NT2/D1 (cell line): ENCODE measurements at regions not wholly inside any gene's neighbourhood (a gene's known extent, or its start where the extent isn't known, plus 50 kb on each side); places are given as distances from the start of the nearest gene placed in this dataset.

Source experiments
- DNase-seq: peaks from one replicate; pipeline ENCODE4 v3.0.0-alpha.2; 2011; ENCODE audit warnings: low read depth, low spot score
- H3K27me3 ChIP-seq: 2 replicates; pipeline ENCODE4 v1.6.0; 2011; ENCODE audit warnings: mild to moderate bottlenecking; ENCODE audit not compliant: insufficient read length, insufficient read depth
- H3K36me3 ChIP-seq: 2 replicates; pipeline ENCODE4 v1.6.1; 2011; ENCODE audit warnings: mild to moderate bottlenecking, low read length, mixed read lengths; ENCODE audit not compliant: insufficient read depth, insufficient read length
- H3K4me1 ChIP-seq: 2 replicates; pipeline ENCODE4 v1.5.1; 2011; ENCODE audit not compliant: insufficient read depth, insufficient read length
- H3K4me3 ChIP-seq: 2 replicates; pipeline ENCODE4 v1.5.1; 2011; ENCODE audit warnings: low read depth; ENCODE audit not compliant: insufficient read length
- H3K9ac ChIP-seq: 2 replicates; pipeline ENCODE4 v1.6.0; 2011; ENCODE audit warnings: low read depth; ENCODE audit not compliant: insufficient read length
- H3K9me3 ChIP-seq: 2 replicates; pipeline ENCODE4 v1.5.1; 2011; ENCODE audit warnings: mild to moderate bottlenecking, low read length; ENCODE audit not compliant: insufficient read depth
- SUZ12 ChIP-seq: IDR thresholded peaks from 2 replicates; pipeline ENCODE4 v1.6.1; 2011; ENCODE audit not compliant: insufficient read length, insufficient read depth; ENCODE audit errors: extremely low read depth
- YY1 ChIP-seq: IDR thresholded peaks from 2 replicates; pipeline ENCODE4 v1.6.1; 2011; ENCODE audit not compliant: insufficient read length, insufficient read depth
- ZNF274 ChIP-seq: IDR thresholded peaks from 2 replicates; pipeline ENCODE4 v1.6.1; 2011; ENCODE audit warnings: mild to moderate bottlenecking, low read depth, low read length

- H3K4me3 ChIP-seq, result no peak overlapping the region
- no peaks in the 10 kb centered on the region for H3K27me3 ChIP-seq
- no peaks in the 10 kb centered on the region for H3K4me1 ChIP-seq
- TF ChIP-seq SUZ12, result no peak
- TF ChIP-seq YY1, result no peak
- TF ChIP-seq ZNF274, result no peak
- no peak for DNase-seq
- H3K36me3 ChIP-seq, result no peaks in the 10 kb centered on the region
- no peaks in the 10 kb centered on the region for H3K9me3 ChIP-seq
- no peak overlapping the region for H3K9ac ChIP-seq
Observed at GRCh38 chr5:133698646-133699526, 86.5 kb upstream of the FSTL4 start.

GRCh38 chr5:133698259-133698554 lies 85.9 kb upstream of the FSTL4 start:
- no peak overlapping the region for H3K9ac ChIP-seq
- TF ChIP-seq ZNF274 (no peak), SUZ12 (no peak), YY1 (no peak)
- DNase-seq, result no peak
- no peaks in the 10 kb centered on the region for H3K27me3 ChIP-seq
- H3K4me1 ChIP-seq, result no peaks in the 10 kb centered on the region
- H3K4me3 ChIP-seq, result no peak overlapping the region
- H3K36me3 ChIP-seq, result no peaks in the 10 kb centered on the region
- no peaks in the 10 kb centered on the region for H3K9me3 ChIP-seq

- H3K27me3 ChIP-seq, result no peaks in the 10 kb centered on the region
- H3K4me1 ChIP-seq, result no peaks in the 10 kb centered on the region
- no peak overlapping the region for H3K9ac ChIP-seq
- DNase-seq, result no peak
- no peak overlapping the region for H3K4me3 ChIP-seq
- H3K9me3 ChIP-seq, result no peaks in the 10 kb centered on the region
- TF ChIP-seq ZNF274, result no peak
- TF ChIP-seq SUZ12, result no peak
- no peak for TF ChIP-seq YY1
- H3K36me3 ChIP-seq, result no peaks in the 10 kb centered on the region
Observed at GRCh38 chr5:133697536-133698258, 85.4 kb upstream of the FSTL4 start.

- Histone ChIP-seq H3K36me3 (no peaks in the 10 kb centered on the region), H3K27me3 (no peaks in the 10 kb centered on the region), H3K4me1 (no peaks in the 10 kb centered on the region), H3K4me3 (no peak overlapping the region), H3K9me3 (no peaks in the 10 kb centered on the region), H3K9ac (no peak overlapping the region)
- no peak for DNase-seq
- TF ChIP-seq SUZ12 (no peak), YY1 (no peak), ZNF274 (no peak)
Observed at GRCh38 chr5:133696782-133697507, 84.6 kb upstream of the FSTL4 start.

- Histone ChIP-seq H3K9me3 (no peaks in the 10 kb centered on the region), H3K27me3 (no peaks in the 10 kb centered on the region), H3K4me1 (no peaks in the 10 kb centered on the region), H3K9ac (no peak overlapping the region), H3K4me3 (no peak overlapping the region), H3K36me3 (no peaks in the 10 kb centered on the region)
- TF ChIP-seq ZNF274, result no peak
- no peak for TF ChIP-seq YY1
- no peak for TF ChIP-seq SUZ12
- no peak for DNase-seq
Observed at GRCh38 chr5:133696006-133696584, 83.8 kb upstream of the FSTL4 start.

GRCh38 chr5:133694181-133694831 lies 82.0 kb upstream of the FSTL4 start:
- DNase-seq, result no peak
- no peaks in the 10 kb centered on the region for H3K4me1 ChIP-seq
- H3K36me3 ChIP-seq, result no peaks in the 10 kb centered on the region
- no peaks in the 10 kb centered on the region for H3K27me3 ChIP-seq
- no peak overlapping the region for H3K4me3 ChIP-seq
- H3K9me3 ChIP-seq, result no peaks in the 10 kb centered on the region
- no peak overlapping the region for H3K9ac ChIP-seq
- TF ChIP-seq YY1, result no peak

GRCh38 chr5:133691448-133691847 lies 79.1 kb upstream of the FSTL4 start:
- DNase-seq, result no peak
- Histone ChIP-seq H3K9me3 (no peaks in the 10 kb centered on the region), H3K4me1 (no peaks in the 10 kb centered on the region), H3K9ac (no peak overlapping the region), H3K36me3 (no peaks in the 10 kb centered on the region), H3K27me3 (no peaks in the 10 kb centered on the region), H3K4me3 (no peak overlapping the region)
- no peak for TF ChIP-seq YY1
- TF ChIP-seq SUZ12, result no peak
- TF ChIP-seq ZNF274, result no peak
